Keratinocyte (primary cell): ENCODE measurements at regions not wholly inside any gene's neighbourhood (a gene's known extent, or its start where the extent isn't known, plus 50 kb on each side); places are given as distances from the start of the nearest gene placed in this dataset.

Experiments
- DNase-seq: peaks from one replicate; pipeline ENCODE4 v3.0.0-alpha.2; 2011; ENCODE audit warnings: low read depth, missing footprints, low spot score
- FAIRE-seq: peaks from 2 replicates; lab custom pipeline; 2011; peaks lifted over from hg19 to GRCh38; lab: Jason Lieb, UNC
- H2AFZ ChIP-seq: 2 replicates; pipeline ENCODE4 v1.6.0; 2012; ENCODE audit warnings: low read length, control low read depth, inconsistent platforms; ENCODE audit not compliant: control insufficient read depth
- H3K27ac ChIP-seq: 2 replicates; pipeline ENCODE4 v1.5.1; 2011; ENCODE audit warnings: low read length; ENCODE audit not compliant: control insufficient read depth, insufficient read depth
- H3K27me3 ChIP-seq: 3 replicates; pipeline ENCODE4 v1.6.0; 2011; ENCODE audit warnings: low read length; ENCODE audit not compliant: control insufficient read depth, insufficient read depth; ENCODE audit errors: extremely low read depth
- H3K36me3 ChIP-seq, 2 experiments: 2 replicates in 1 of 2; 3 replicates in 1 of 2; pipeline ENCODE4 v1.5.1; 2011; ENCODE audit warnings: low read length in 2 of 2, mild to moderate bottlenecking in 1 of 2; ENCODE audit not compliant: control insufficient read depth in 2 of 2, insufficient read depth in 2 of 2; ENCODE audit errors: extremely low read depth in 1 of 2
- H3K4me1 ChIP-seq: 3 replicates; pipeline ENCODE4 v1.5.1; 2011; ENCODE audit warnings: low read length; ENCODE audit not compliant: control insufficient read depth, insufficient read depth; ENCODE audit errors: extremely low read depth
- H3K4me2 ChIP-seq: 3 replicates; pipeline ENCODE4 v1.6.0; 2011; ENCODE audit warnings: low read depth, low read length; ENCODE audit not compliant: control insufficient read depth, insufficient read depth; ENCODE audit errors: extremely low read depth
- H3K4me3 ChIP-seq, 3 experiments: fragments of 200-600 bp in 1 of 3; sonication (generic) in 1 of 3; 2 replicates in 2 of 3; 3 replicates in 1 of 3; pipeline ENCODE4 v1.5.1; 2011 to 2016; ENCODE audit warnings: low read length in 3 of 3, mild to moderate bottlenecking in 3 of 3, control low read depth in 2 of 3, inconsistent platforms in 1 of 3, low read depth in 1 of 3, mixed read lengths in 1 of 3, mixed run types in 1 of 3, moderate library complexity in 1 of 3; ENCODE audit not compliant: control insufficient read depth in 2 of 3, insufficient read depth in 2 of 3; ENCODE audit errors: extremely low read depth in 1 of 3
- H3K79me2 ChIP-seq: 2 replicates; pipeline ENCODE4 v1.6.0; 2012; ENCODE audit warnings: low read length; ENCODE audit not compliant: control insufficient read depth, insufficient read depth
- H3K9ac ChIP-seq: 3 replicates; pipeline ENCODE4 v1.6.0; 2011; ENCODE audit warnings: low read length; ENCODE audit not compliant: control insufficient read depth, insufficient read depth; ENCODE audit errors: extremely low read depth
- H3K9me1 ChIP-seq: 3 replicates; pipeline ENCODE4 v1.6.0; 2011; ENCODE audit warnings: low read length; ENCODE audit not compliant: control insufficient read depth, insufficient read depth; ENCODE audit errors: extremely low read depth
- H3K9me3 ChIP-seq: 2 replicates; pipeline ENCODE4 v1.5.1; 2012; ENCODE audit warnings: low read depth, low read length; ENCODE audit not compliant: control insufficient read depth
- H4K20me1 ChIP-seq: 3 replicates; pipeline ENCODE4 v1.6.0; 2011; ENCODE audit warnings: low read length; ENCODE audit not compliant: control insufficient read depth, insufficient read depth; ENCODE audit errors: extremely low read depth
- EZH2 ChIP-seq: IDR thresholded peaks from one replicate; pipeline ENCODE4 v1.6.1; 2012; ENCODE audit warnings: inconsistent platforms, mild to moderate bottlenecking, low read length, moderate library complexity
- dilution Hi-C: fragments of 300-500 bp; cut with MboI; formaldehyde crosslinking; loops from one replicate; pipeline ENCODE4 v1.7.0; 2020; ENCODE audit warnings: low sequenced_read_pairs; ENCODE audit not compliant: extremely low pct_ligation_motif_present
- TF ChIP-seq, protein P1 (sequence below), 3 experiments: IDR thresholded peaks in 1 of 3; conservative IDR thresholded peaks in 1 of 3; optimal IDR thresholded peaks in 1 of 3; 2 replicates in 2 of 3; 3 replicates in 1 of 3; pipeline versions ENCODE3 to v1.5.1; 2011; ENCODE audit warnings: low read length in 3 of 3, mild to moderate bottlenecking in 3 of 3, moderate library complexity in 2 of 3, control low read depth in 1 of 3, inconsistent platforms in 1 of 3; ENCODE audit not compliant: insufficient read depth in 2 of 3; ENCODE audit errors: extremely low read depth in 1 of 3

DNA sequence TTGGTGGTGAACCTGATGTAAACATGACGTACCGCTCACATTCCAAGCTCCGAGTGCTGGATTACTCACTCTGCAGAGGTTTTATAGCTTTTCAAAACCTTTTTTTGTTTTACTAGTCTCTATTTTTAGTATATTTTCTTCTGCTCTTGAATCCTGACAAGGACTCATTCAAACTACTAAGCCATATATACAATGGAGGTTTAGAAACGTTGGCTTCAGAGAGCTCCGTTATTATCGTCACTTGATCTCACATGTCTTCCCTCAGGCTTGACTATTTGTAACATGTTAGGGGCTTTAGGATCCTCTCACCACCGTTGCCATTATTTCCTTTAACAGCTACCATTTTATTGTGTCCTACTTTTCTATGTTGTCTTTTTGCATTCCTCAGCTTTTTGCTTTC, 1321.5 kb upstream of the FLRT2 start:
- no peak for DNase-seq
- Histone ChIP-seq H3K36me3 (no peaks in the 10 kb centered on the region), H3K9me3 (no peaks in the 10 kb centered on the region), H3K9me1 (no peaks in the 10 kb centered on the region), H3K4me2 (no peak overlapping the region), H3K27me3 (no peaks in the 10 kb centered on the region), H2AFZ (no peak overlapping the region), H3K4me3 (no peak overlapping the region), H3K27ac (no peak overlapping the region), H3K4me1 (no peaks in the 10 kb centered on the region), H3K9ac (no peak overlapping the region), H3K79me2 (no peaks in the 10 kb centered on the region), H4K20me1 (no peaks in the 10 kb centered on the region)
- dilution Hi-C loops: no loop called here
- TF ChIP-seq, protein P1, sequence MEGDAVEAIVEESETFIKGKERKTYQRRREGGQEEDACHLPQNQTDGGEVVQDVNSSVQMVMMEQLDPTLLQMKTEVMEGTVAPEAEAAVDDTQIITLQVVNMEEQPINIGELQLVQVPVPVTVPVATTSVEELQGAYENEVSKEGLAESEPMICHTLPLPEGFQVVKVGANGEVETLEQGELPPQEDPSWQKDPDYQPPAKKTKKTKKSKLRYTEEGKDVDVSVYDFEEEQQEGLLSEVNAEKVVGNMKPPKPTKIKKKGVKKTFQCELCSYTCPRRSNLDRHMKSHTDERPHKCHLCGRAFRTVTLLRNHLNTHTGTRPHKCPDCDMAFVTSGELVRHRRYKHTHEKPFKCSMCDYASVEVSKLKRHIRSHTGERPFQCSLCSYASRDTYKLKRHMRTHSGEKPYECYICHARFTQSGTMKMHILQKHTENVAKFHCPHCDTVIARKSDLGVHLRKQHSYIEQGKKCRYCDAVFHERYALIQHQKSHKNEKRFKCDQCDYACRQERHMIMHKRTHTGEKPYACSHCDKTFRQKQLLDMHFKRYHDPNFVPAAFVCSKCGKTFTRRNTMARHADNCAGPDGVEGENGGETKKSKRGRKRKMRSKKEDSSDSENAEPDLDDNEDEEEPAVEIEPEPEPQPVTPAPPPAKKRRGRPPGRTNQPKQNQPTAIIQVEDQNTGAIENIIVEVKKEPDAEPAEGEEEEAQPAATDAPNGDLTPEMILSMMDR (optimal IDR thresholded peaks at IDR 0.05 in 1 of 3, IDR thresholded peaks at IDR 0.05 in 1 of 3, conservative IDR thresholded peaks at IDR 0.05 in 1 of 3; ENCODE audit: extremely low read depth in 1 of 3, insufficient read depth in 2 of 3, low read length in 3 of 3): no peak
- no peak for TF ChIP-seq EZH2
- no peak for FAIRE-seq

GRCh38 chr14:84209031-84209430, 1320.9 kb upstream of the FLRT2 start:
- Histone ChIP-seq H3K36me3 (no peaks in the 10 kb centered on the region), H3K4me2 (no peak overlapping the region), H3K27me3 (no peaks in the 10 kb centered on the region), H3K4me3 (no peak overlapping the region), H4K20me1 (no peaks in the 10 kb centered on the region), H3K9ac (no peak overlapping the region), H3K27ac (no peak overlapping the region), H3K9me3 (no peaks in the 10 kb centered on the region), H3K9me1 (no peaks in the 10 kb centered on the region), H3K4me1 (no peaks in the 10 kb centered on the region), H2AFZ (no peak overlapping the region), H3K79me2 (no peaks in the 10 kb centered on the region)
- FAIRE-seq: no peak
- no peak for DNase-seq
- TF ChIP-seq, protein P1 (optimal IDR thresholded peaks at IDR 0.05 in 1 of 3, IDR thresholded peaks at IDR 0.05 in 1 of 3, conservative IDR thresholded peaks at IDR 0.05 in 1 of 3; ENCODE audit: extremely low read depth in 1 of 3, insufficient read depth in 2 of 3, low read length in 3 of 3): no peak
- TF ChIP-seq EZH2: no peak
- dilution Hi-C loops: no loop called here
